Common myeloid progenitor, CD34-positive (primary cell): ENCODE measurements at regions not wholly inside any gene's neighbourhood (a gene's known extent, or its start where the extent isn't known, plus 50 kb on each side); places are given as distances from the start of the nearest gene placed in this dataset.

Experiments used
- CTCF ChIA-PET: fragments of 350-600 bp; sonication (Branson Sonifier 250); formaldehyde crosslinking; loops from one replicate; lab custom pipeline; 2021; ENCODE audit warnings: antibody characterized with exemption; lab: Charles Lee
- POLR2A ChIA-PET: fragments of 350-600 bp; sonication (Branson Sonifier 250); formaldehyde crosslinking; loops from one replicate; lab custom pipeline; 2021; ENCODE audit warnings: antibody characterized with exemption; lab: Charles Lee
- DNase-seq, 3 donors: peaks; one replicate each; pipeline versions ENCODE4 v3.0.0 to v3.0.0-alpha.2; 2013
- H3K27ac ChIP-seq, 2 experiments: 1 replicate in 1 of 2; 2 replicates in 1 of 2; pipeline ENCODE4 v1.7.0; 2013; ENCODE audit warnings: inconsistent platforms in 2 of 2, low read length in 2 of 2, mild to moderate bottlenecking in 2 of 2, low read depth in 1 of 2, moderate library complexity in 1 of 2; ENCODE audit not compliant: severe bottlenecking in 2 of 2, insufficient read depth in 1 of 2, poor library complexity in 1 of 2
- H3K27me3 ChIP-seq, 5 experiments: replicated peaks in 2 of 5; 1 replicate in 3 of 5; 2 replicates in 2 of 5; pipeline versions ENCODE4 v1.6.1 to v1.7.0; 2013; ENCODE audit warnings: low read length in 4 of 5, mild to moderate bottlenecking in 2 of 5, moderate library complexity in 2 of 5, inconsistent platforms in 1 of 5; ENCODE audit not compliant: insufficient read depth in 5 of 5, control insufficient read depth in 4 of 5
- H3K36me3 ChIP-seq, 4 experiments: 1 replicate in 2 of 4; 2 replicates in 2 of 4; pipeline versions ENCODE4 v1.6.1 to v1.7.0; 2013; ENCODE audit warnings: low read length in 3 of 4, control low read depth in 1 of 4, mild to moderate bottlenecking in 1 of 4; ENCODE audit not compliant: control insufficient read depth in 4 of 4, insufficient read depth in 4 of 4
- H3K4me1 ChIP-seq, 4 experiments: 1 replicate in 3 of 4; 2 replicates in 1 of 4; pipeline versions ENCODE4 v1.6.1 to v1.7.1; 2013; ENCODE audit warnings: low read length in 3 of 4, mild to moderate bottlenecking in 3 of 4, control low read depth in 1 of 4, inconsistent platforms in 1 of 4, moderate library complexity in 1 of 4; ENCODE audit not compliant: control insufficient read depth in 4 of 4, insufficient read depth in 4 of 4; ENCODE audit errors: control extremely low read depth in 1 of 4
- H3K4me3 ChIP-seq, 7 experiments: 1 replicate in 4 of 7; 2 replicates in 3 of 7; pipeline versions ENCODE4 v1.5.1 to v1.7.0; 2013; ENCODE audit warnings: mild to moderate bottlenecking in 7 of 7, low read length in 6 of 7, moderate library complexity in 6 of 7, inconsistent platforms in 2 of 7, low read depth in 2 of 7, control low read depth in 1 of 7; ENCODE audit not compliant: insufficient read depth in 4 of 7, control insufficient read depth in 1 of 7; ENCODE audit errors: extremely low read depth in 1 of 7
- H3K9me3 ChIP-seq, 5 experiments: 1 replicate in 4 of 5; 2 replicates in 1 of 5; pipeline versions ENCODE4 v1.6.1 to v1.7.1; 2013; ENCODE audit warnings: low read length in 4 of 5, mild to moderate bottlenecking in 2 of 5, inconsistent platforms in 1 of 5, low read depth in 1 of 5, moderate library complexity in 1 of 5; ENCODE audit not compliant: control insufficient read depth in 4 of 5, insufficient read depth in 2 of 5; ENCODE audit errors: control extremely low read depth in 1 of 5
- WGBS: methylation state at CpG from one replicate; pipeline ENCODE4 v1.1.5; 2013; ENCODE audit not compliant: insufficient coverage; 5-methylcytosine and 5-hydroxymethylcytosine counted together

- WGBS, result 0% methylated on average over 1 of the region's 1 CpG
- POLR2A ChIA-PET, result no interaction called here
- no peak for DNase-seq
- CTCF ChIA-PET, result no interaction called here
- Histone ChIP-seq H3K36me3 (no peaks in the 10 kb centered on the region), H3K4me1 (peaks cover 0 to 4% (median 2%) of the 10 kb centered on the region in 4 experiments), H3K27ac (no peak overlapping the region), H3K4me3 (no peak overlapping the region), H3K27me3 (no peaks in the 10 kb centered on the region), H3K9me3 (no peaks in the 10 kb centered on the region)
Measured at GRCh38 chr5:103452666-103453065, 109.9 kb downstream of the NUDT12 start.

DNA sequence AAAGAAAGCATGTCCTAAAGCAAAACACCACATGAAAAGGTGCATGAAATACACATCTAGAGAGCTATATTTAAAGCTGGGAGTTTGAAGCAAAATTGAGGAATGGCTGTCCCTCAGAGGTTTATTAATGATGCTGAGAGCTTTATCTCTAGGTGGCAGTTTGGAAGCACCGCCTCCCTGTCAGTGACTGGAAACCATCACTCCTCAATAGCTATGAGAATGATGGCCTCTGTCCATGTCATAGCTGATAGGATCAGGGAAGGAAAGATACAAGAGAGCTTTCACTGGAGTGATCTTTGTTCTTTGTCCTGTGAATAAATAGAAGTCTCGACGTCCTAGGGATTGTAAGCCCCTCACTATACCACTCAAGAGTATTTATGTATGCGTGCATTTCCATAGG is 110.5 kb downstream of the NUDT12 start:
- Histone ChIP-seq H3K27ac (no peak overlapping the region), H3K4me3 (no peak overlapping the region), H3K36me3 (no peaks in the 10 kb centered on the region), H3K27me3 (no peaks in the 10 kb centered on the region), H3K9me3 (no peaks in the 10 kb centered on the region), H3K4me1 (peaks cover 0 to 4% (median 2%) of the 10 kb centered on the region in 4 experiments)
- no peak for DNase-seq
- CTCF ChIA-PET, result no interaction called here
- 100% methylated on average over 1 of the region's 4 CpGs for WGBS
- POLR2A ChIA-PET, result no interaction called here

DNA sequence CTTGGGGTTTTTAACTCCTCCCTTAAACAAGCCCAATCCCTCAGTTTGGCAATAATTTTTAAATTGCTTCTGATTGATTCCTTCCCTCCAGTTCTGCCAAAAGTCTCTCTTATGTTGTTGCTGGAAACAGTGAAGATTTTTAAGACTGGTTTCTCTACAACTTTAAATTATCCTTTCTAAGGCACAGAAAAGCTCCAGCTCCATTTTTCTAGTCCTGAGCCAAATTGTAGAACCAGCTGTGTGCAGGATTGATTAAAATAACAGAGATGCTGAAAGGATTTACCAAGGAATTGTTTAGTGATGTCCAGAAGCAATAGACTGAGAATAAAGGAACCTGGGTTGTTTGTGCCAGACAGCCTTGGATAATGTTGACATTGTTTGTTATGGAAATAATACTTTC is 111.3 kb downstream of the NUDT12 start:
- no peak overlapping the region for H3K4me3 ChIP-seq
- no peak for DNase-seq
- H3K36me3 ChIP-seq, result no peaks in the 10 kb centered on the region
- CTCF ChIA-PET, result no interaction called here
- no peaks in the 10 kb centered on the region for H3K9me3 ChIP-seq
- peaks cover 0 to 4% (median 2%) of the 10 kb centered on the region in 4 experiments for H3K4me1 ChIP-seq
- H3K27me3 ChIP-seq, result no peaks in the 10 kb centered on the region
- POLR2A ChIA-PET, result no interaction called here
- no peak overlapping the region for H3K27ac ChIP-seq

DNA sequence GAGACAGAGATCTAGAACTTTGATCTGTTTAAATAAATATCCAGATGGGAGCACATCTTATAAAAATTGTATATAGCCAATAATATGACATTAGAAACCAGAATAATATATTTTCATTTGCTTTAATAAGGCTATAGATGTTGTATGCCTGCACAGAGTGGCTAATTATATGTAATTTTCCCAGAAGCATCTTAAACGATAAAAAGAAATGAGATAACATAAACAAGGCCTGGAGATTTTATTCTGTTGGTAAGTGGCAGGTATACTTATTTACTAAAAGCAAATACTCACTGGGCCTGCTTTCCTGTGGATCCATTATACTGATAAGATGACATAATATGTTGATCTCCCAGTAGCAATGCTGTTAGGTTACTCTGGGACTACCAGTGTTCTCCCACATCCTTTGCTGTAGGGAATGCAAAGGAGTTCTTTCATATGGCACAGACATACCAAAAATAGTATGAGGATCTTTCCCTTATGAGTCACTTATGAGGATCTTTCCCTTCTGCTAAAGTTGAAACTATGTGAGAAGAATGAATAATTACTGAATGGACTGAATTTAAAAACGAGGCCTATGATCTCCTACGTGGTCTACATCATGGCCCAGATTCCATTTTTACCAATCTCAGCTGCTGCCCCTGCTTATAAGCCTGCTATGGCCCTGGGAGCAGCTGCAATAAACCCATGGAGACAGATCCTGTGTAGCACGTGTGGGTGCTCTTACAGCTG is 112.1 kb downstream of the NUDT12 start:
- peaks cover 0 to 4% (median 2%) of the 10 kb centered on the region in 4 experiments for H3K4me1 ChIP-seq
- no peak overlapping the region for H3K4me3 ChIP-seq
- H3K27ac ChIP-seq, result no peak overlapping the region
- H3K9me3 ChIP-seq, result no peaks in the 10 kb centered on the region
- no peaks in the 10 kb centered on the region for H3K27me3 ChIP-seq
- H3K36me3 ChIP-seq, result no peaks in the 10 kb centered on the region
- WGBS, result 100% methylated on average over 1 of the region's 4 CpGs
- ChIA-PET CTCF (no interaction called here), POLR2A (no interaction called here)
- DNase-seq, result no peak

DNA sequence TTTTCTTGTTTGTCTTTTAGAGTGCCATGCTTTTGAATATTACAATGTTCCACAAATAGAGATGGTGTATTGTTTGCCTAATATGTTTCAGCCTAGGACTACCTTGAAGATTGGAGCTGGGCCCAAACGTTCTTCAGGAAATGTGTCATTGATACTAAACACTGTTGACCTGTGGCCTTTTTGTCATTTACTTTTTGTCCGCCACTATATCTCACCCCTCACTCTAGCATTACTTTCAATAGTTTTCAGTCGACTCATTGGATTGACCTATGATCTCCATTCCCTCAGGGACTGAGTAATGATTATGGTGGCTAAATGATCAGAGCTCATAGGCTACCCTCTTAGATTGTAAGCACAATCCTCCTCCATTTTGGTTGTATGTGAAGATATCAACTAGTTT is 115.8 kb downstream of the NUDT12 start:
- 93% methylated on average over 2 of the region's 3 CpGs for WGBS
- no peak for DNase-seq
- POLR2A ChIA-PET, result no interaction called here
- Histone ChIP-seq H3K9me3 (no peaks in the 10 kb centered on the region), H3K27ac (no peak overlapping the region), H3K4me1 (peaks cover 0 to 8% (median 6%) of the 10 kb centered on the region in 4 experiments), H3K27me3 (no peaks in the 10 kb centered on the region), H3K36me3 (no peaks in the 10 kb centered on the region), H3K4me3 (no peak overlapping the region)
- CTCF ChIA-PET, result interaction anchor here (1.1 kb wide), 1 partner anchor 11 kb away, joined by 3 read pairs; no protein-coding TSS in a partner anchor

DNA sequence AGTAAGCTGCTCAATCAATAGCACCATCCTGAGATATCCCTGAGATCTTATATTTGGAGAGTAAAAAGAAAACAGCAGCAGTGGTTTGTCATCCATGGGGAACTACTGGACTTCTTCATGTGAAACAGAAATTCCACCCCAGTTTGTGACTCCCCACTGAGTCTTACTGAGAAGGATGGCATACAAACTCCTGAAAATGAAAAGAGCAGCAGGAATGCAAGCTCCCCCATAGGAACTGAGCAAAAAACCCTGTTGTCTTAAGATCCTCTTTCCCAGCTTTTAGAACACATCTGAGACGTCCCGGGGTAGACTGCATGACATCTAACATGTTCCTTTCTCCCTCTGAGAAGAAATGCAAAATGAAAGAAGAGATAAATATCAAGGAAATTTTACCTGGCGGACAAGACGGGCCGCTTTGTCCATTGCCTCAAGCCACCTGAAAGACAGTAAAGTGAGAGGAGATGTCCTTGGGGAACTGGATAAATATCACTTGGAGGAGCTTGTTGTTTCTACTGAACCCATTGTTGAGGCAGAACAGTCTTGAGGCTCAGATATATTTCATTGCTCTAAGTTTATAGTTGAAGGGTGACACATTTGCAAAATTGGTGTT is 117.1 kb downstream of the NUDT12 start:
- Histone ChIP-seq H3K9me3 (peaks cover 0 to under 1% (median 0%) of the 10 kb centered on the region in 5 experiments), H3K27me3 (no peaks in the 10 kb centered on the region), H3K4me3 (no peak overlapping the region), H3K36me3 (no peaks in the 10 kb centered on the region), H3K27ac (no peak overlapping the region), H3K4me1 (peaks cover 0 to 8% (median 6%) of the 10 kb centered on the region in 4 experiments)
- DNase-seq, result no peak
- WGBS, result 75% methylated on average over 2 of the region's 5 CpGs
- ChIA-PET POLR2A (interaction anchor here (0.5 kb wide), 1 partner anchor 13 kb away, joined by 4 read pairs; no protein-coding TSS in a partner anchor), CTCF (interaction anchor here (1.1 kb wide), 1 partner anchor 12 kb away, joined by 3 read pairs; no protein-coding TSS in a partner anchor)
